K562 (cell line): ENCODE measurements at regions not wholly inside any gene's neighbourhood (a gene's known extent, or its start where the extent isn't known, plus 50 kb on each side); places are given as distances from the start of the nearest gene placed in this dataset.

Experiments
- ARNT ChIP-seq, 2 experiments: fragments of 450-650 bp; IDR thresholded peaks; 2 replicates each; pipeline ENCODE4 v1.6.1; 2016; ENCODE audit warnings: mild to moderate bottlenecking in 1 of 2
- CBFB ChIP-seq: sonication (generic); formaldehyde crosslinking; IDR thresholded peaks from 2 replicates; pipeline ENCODE4 v1.4.0; 2020; ENCODE audit warnings: mild to moderate bottlenecking, missing genetic modification reagents
- CBX8 ChIP-seq: fragments of 200-600 bp; sonication (generic); IDR thresholded peaks from 2 replicates; pipeline ENCODE4 v1.6.1; 2012; ENCODE audit warnings: borderline replicate concordance, mixed run types, low read depth, mild to moderate bottlenecking, moderate library complexity, mixed read lengths, low read length, control low read depth, inconsistent platforms; ENCODE audit not compliant: poor library complexity, severe bottlenecking; ENCODE audit errors: extremely low read depth
- CEBPZ ChIP-seq: fragments of 150-350 bp; IDR thresholded peaks from 2 replicates; pipeline ENCODE4 v1.6.1; 2014; ENCODE audit warnings: low read depth, mild to moderate bottlenecking, low read length, borderline replicate concordance
- FOXA3 ChIP-seq, 2 experiments: fragments of 450-650 bp in 1 of 2; sonication (generic) in 1 of 2; formaldehyde crosslinking; IDR thresholded peaks in 1 of 2; conservative IDR thresholded peaks in 1 of 2; 2 replicates each; pipeline versions ENCODE4 v1.4.0 to v1.8.0; 2020 to 2022; ENCODE audit warnings: mild to moderate bottlenecking in 2 of 2, missing genetic modification reagents in 1 of 2
- NCOA4 ChIP-seq: fragments of 450-650 bp; IDR thresholded peaks from 2 replicates; pipeline ENCODE4 v1.6.1; 2018; ENCODE audit warnings: mild to moderate bottlenecking; ENCODE audit not compliant: partially characterized antibody
- TAL1 ChIP-seq: fragments of 450-650 bp; IDR thresholded peaks from 2 replicates; pipeline ENCODE4 v1.6.1; 2016; ENCODE audit warnings: mild to moderate bottlenecking
- TF ChIP-seq, protein P1 (sequence below), 2 experiments: fragments of 450-650 bp in 1 of 2; sonication (generic) in 1 of 2; formaldehyde crosslinking in 1 of 2; IDR thresholded peaks in 1 of 2; conservative IDR thresholded peaks in 1 of 2; 2 replicates each; pipeline versions ENCODE4 v1.6.1 to v1.8.1; 2016 to 2023; ENCODE audit warnings: mild to moderate bottlenecking in 2 of 2, moderate library complexity in 2 of 2, inconsistent platforms in 1 of 2, missing genetic modification reagents in 1 of 2

DNA sequence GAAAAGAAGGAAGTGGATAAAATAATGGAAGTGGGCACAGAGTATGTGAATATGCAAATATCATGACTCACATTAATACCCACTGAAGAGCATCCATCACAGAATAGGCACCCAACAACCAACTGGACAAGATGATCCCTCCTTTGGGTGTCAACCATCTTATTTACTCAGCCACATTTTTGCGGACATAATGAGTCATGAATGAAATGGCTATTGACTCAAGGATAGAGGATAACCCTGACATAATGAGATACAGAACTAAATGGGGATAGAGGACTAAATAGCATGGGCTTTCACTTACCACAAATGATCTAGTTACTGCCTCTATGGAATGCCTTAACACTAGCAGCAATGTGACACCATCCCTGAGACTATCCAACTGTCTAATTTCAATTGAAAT is 224.7 kb downstream of the ANTXR2 start (continued):
- TF ChIP-seq CBFB (CRISPR knock-in tag), result no peak
- peak; percentile 64 for TF ChIP-seq TAL1
- TF ChIP-seq ARNT (IDR thresholded peaks at IDR 0.05), result no peak
- TF ChIP-seq, protein P1, sequence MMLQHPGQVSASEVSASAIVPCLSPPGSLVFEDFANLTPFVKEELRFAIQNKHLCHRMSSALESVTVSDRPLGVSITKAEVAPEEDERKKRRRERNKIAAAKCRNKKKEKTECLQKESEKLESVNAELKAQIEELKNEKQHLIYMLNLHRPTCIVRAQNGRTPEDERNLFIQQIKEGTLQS (IDR thresholded peaks at IDR 0.05), result peak; percentile 69
- TF ChIP-seq, protein P1 (CRISPR knock-in tag; conservative IDR thresholded peaks at IDR 0.05), result no peak
- TF ChIP-seq CEBPZ, result no peak
- no peak for TF ChIP-seq CBX8
- peak; percentile 78 to 97 for TF ChIP-seq FOXA3 (CRISPR knock-in tag; conservative IDR thresholded peaks at IDR 0.05 in 1 of 2, IDR thresholded peaks at IDR 0.05 in 1 of 2)
- no peak for TF ChIP-seq NCOA4
